ENCODE measurements at regions not wholly inside any gene's neighbourhood (a gene's known extent, or its start where the extent isn't known, plus 50 kb on each side); places are given as distances from the start of the nearest gene placed in this dataset.

GRCh38 chr6:140956571-140957369 is 1176.0 kb upstream of the GJE1 start:
- DNase-seq: peak; percentile 87

- no peak for DNase-seq
These were observed 1192.3 kb upstream of the GJE1 start for GRCh38 chr6:140940251-140940925.

GRCh38 chr6:140932909-140933308 is 1199.8 kb upstream of the GJE1 start:
- DNase-seq: no peak

DNA sequence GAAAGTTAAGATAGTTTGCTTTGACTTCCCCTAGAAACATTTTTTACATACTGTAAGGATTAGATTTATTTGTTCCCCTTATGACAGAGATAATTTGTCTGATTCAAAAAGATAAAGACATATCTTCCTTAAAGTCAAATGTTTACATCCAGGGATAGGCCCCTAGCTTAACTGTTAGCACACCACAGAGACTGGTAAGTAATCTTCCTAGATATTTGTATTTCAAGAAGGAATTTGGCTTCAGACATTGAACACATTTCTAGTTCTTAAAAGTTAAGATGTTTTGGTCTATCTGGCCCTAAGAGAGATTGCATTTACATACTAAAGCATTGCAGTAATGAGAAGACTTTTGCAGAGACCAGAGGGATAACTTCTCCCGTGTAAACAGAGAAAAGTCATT is 1201.1 kb upstream of the GJE1 start:
- DNase-seq: no peak

- no peak for DNase-seq
These were observed 1203.6 kb upstream of the GJE1 start for GRCh38 chr6:140929121-140929520.

DNA sequence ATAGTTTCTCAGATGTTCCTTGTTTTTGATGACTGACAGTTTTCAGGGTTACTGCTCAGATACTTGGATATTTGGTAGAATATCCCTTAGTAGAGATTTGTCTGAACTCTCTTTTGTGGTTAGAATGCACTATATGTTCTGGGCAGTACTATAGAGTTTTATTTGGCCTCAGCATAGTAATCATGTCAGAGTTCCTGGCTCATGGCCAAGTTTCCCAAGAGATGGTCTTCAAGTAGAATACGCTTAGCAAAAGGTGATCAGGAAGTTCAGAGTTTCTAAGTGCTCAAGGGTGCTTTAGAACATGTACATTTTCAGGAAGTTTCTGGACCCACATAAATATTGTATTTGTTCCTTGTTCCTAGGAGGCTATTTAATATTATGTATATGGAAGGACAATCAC is 1209.7 kb upstream of the GJE1 start:
- no peak for DNase-seq

DNA sequence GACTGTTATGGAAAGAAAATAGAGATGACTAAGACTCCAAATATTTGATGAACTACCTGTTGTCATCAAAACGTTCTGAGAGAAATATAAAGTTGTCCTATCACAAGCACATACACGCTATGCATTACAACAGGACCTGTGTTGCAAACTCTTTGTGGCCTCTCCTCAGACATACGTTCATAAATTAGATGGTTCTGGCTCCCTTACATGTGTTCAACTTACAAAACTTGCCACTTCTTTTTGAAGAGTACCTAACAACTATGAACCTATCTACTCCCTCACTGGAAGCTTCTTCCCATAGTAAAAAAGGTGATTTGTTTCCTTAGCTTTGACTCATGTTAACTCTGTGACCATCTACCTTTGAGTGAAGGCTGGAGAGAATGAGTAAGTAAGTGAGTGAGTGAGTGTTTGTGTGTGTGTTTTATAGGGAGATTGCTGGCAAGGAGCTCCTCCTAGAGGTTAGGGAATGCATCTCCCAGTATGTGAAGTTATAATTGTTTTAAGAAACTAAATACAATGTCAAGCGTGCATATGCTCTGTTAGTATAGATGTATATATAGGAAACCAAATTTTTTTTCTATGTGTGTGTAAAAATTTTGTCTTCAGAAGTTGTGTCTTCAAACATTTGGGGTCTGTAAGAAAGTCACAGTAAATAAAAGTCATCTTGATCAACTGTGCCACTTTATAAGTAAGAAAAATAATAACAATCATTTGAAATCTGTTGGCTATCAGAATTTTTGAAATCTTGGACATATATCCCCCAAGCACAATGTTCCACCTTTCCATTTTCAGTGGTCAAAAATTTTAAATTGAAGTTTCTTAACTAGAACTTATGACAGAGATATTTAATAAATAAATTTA is 1211.1 kb upstream of the GJE1 start:
- no peak for DNase-seq

DNA sequence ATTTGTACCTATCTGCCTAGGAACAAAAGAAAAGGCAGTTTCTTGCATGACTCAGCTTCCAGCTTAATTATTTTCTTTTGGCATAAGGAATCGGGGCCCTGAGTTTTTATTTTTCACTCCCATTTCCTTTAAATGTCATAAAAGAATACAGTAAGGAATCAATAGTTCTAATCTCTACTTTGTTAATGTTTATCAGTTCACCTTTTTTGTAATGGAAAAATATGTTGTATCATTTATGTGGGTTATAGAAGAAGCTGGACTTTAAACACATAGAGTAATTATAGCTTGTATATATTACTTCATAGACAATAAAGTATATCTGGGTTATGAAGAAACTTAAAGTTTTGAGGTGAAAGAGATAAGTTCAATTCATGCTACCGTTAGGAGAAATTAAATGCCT is 1214.8 kb upstream of the GJE1 start:
- DNase-seq: no peak

DNA sequence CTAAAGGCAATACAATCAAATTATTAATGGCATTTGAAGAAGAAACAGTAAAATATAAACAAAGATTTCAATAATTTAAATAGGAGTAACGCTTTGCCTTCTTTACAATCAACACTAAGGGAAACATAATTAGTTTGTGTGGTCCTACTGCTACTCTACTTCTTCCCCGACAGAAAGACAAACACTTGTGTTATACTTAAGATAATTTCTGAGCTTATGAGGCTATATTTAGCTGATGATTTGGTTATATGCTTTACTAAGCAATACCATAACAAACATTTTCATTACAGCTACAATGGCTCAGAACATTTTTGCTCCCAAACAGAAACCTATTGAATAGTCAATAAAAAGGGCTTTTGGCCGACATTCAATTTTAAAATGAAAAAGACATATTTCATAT is 1217.2 kb upstream of the GJE1 start:
- peak; percentile 15 for DNase-seq

GRCh38 chr6:140915103-140915502 is 1217.6 kb upstream of the GJE1 start:
- DNase-seq: peak; percentile 56

- no peak for DNase-seq
These were observed 1220.0 kb upstream of the GJE1 start for GRCh38 chr6:140912686-140913085.

DNA sequence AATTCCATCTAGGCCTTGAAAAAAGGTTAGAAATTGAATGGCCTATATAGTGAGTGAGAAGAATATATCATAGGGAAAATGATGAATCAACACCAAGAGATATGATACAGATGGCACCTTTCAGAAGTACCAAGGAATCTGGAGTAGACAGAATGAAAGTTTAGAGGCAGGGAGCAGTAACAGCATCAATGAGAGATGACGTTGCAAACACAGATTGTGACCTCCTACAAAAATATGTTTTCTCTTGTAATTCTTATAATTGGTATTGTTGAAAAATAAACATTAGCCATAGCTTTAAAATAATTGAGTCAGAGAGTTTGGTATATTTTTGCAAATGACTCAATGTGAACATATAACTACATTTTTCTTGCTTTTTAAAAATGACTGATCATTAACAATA is 1223.1 kb upstream of the GJE1 start:
- DNase-seq: no peak

DNA sequence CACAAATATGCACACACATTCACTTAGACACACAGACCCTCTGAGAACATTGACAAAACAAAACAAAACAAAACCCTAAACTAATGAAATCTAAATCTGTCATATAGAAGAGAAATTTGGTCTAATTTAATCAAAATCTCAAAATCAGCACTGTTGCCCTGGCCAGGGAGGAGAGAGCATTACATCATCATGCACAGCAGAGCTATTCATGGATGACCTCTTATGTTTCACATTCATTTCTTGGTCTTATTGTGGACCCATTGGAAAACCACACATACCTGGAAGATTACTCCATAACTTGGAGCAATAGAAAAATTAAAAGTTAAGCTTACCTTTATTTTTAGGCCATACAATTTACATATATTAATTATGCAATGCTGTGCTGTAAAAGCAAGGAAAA is 1223.6 kb upstream of the GJE1 start:
- DNase-seq: no peak

GRCh38 chr6:140908505-140908904 is 1224.2 kb upstream of the GJE1 start:
- DNase-seq: no peak

- DNase-seq: no peak
These were observed 1225.5 kb upstream of the GJE1 start for GRCh38 chr6:140907235-140907634.

GRCh38 chr6:140905724-140906123 is 1227.0 kb upstream of the GJE1 start:
- DNase-seq: no peak

GRCh38 chr6:140905050-140905449 is 1227.7 kb upstream of the GJE1 start:
- no peak for DNase-seq

DNA sequence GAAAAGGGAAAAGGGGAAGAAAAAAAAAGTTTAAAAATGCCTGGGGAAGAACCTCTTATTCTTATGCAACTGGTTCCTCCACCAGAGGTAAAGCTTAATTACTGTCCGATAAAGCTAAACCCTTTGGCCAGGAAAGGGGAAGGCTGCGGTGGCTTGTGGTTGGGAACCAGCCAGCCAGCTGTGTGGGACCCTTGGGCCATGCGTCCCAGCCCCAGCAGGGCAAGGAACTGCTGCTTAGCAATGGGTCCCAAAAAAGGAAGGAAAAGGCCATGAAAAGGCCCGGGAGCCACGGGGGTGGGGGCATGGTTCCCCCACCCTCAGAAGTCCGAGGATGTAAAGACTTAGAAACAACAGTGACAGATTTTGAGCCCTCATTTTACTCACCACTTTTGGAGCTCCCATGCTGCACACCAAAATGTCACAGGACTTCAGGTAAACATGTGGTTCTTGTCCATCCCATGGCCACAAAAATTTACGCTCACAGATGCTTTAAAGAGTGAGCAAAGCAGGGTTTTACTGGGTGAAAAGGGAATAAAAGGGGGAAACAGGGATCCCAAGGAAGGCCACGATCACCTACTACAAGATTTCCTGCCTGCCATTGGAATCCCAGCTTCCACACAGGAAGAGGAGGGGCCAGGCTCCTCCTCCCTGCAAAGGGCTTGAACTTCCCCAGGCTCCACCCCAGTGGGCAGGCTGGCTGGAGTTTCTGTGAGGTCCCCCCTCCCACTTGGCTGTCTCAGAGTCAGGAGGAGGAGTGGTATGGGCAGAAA is 1234.7 kb upstream of the GJE1 start:
- no peak for DNase-seq

- DNase-seq: no peak
These were observed 1235.4 kb upstream of the GJE1 start for GRCh38 chr6:140897349-140897748.

GRCh38 chr6:140893432-140893831 is 1239.3 kb upstream of the GJE1 start:
- DNase-seq: no peak

- DNase-seq: no peak
These were observed 1252.8 kb upstream of the GJE1 start for GRCh38 chr6:140879946-140880345.

- no peak for DNase-seq
These were observed 1258.7 kb upstream of the GJE1 start for GRCh38 chr6:140874066-140874465.

- DNase-seq: no peak
These were observed 1259.8 kb upstream of the GJE1 start for GRCh38 chr6:140872885-140873284.
